Retinal pigment epithelial cell (primary cell): ENCODE measurements at regions not wholly inside any gene's neighbourhood (a gene's known extent, or its start where the extent isn't known, plus 50 kb on each side); places are given as distances from the start of the nearest gene placed in this dataset.
A peak's percentile ranks its signal among the peaks of the same experiment; 100 is the strongest.

Experiments
- DNase-seq: peaks from one replicate; pipeline ENCODE4 v3.0.0-alpha.2; 2010; ENCODE audit warnings: low read depth
- H3K4me3 ChIP-seq: 2 replicates; pipeline ENCODE4 v1.5.1; 2011; ENCODE audit warnings: mild to moderate bottlenecking, low read length, control low read depth, moderate library complexity
- CTCF ChIP-seq: conservative IDR thresholded peaks from 2 replicates; pipeline ENCODE4 v1.5.1; 2011; ENCODE audit warnings: low read depth, low read length, control low read depth, inconsistent platforms

DNA sequence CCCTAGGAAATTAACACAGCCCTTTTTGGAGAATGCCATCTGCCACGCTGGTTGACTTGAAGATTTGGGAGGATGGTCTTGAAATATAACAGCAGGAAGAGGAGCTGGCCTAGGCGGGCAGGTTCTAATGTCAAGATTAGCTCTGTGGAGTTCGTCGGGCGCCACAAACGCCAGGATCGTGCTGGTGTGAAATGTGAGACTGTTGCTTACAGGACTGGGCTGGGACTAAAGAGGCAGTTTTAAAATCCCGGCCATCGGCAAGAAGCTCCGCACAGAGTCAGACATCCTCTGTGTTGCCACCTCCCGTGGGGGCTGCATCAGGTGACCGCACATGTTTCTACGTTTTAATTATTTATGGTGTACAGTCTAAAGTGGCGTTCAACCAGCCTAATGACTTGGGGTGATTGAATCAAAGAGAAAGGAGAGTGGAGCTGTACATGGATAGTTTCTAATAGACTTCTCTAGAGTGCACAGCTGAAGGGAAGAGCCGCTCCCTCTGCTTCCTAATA is 99.4 kb upstream of the BCL11A start:
- DNase-seq = no peak
- H3K4me3 ChIP-seq = no peak overlapping the region
- no peak for TF ChIP-seq CTCF

GRCh38 chr2:60657673-60658072 is 98.4 kb upstream of the PAPOLG start:
- no peak for TF ChIP-seq CTCF
- H3K4me3 ChIP-seq = no peak overlapping the region
- no peak for DNase-seq

GRCh38 chr2:60659026-60659425 is 97.0 kb upstream of the PAPOLG start:
- peak; percentile 7 for TF ChIP-seq CTCF
- DNase-seq = no peak
- no peak overlapping the region for H3K4me3 ChIP-seq

GRCh38 chr2:60661073-60661738 is 94.9 kb upstream of the PAPOLG start:
- H3K4me3 ChIP-seq = no peak overlapping the region
- TF ChIP-seq CTCF = no peak
- no peak for DNase-seq

- DNase-seq = no peak
- H3K4me3 ChIP-seq = no peak overlapping the region
- no peak for TF ChIP-seq CTCF
Measured at GRCh38 chr2:60662781-60663180, 93.3 kb upstream of the PAPOLG start.

DNA sequence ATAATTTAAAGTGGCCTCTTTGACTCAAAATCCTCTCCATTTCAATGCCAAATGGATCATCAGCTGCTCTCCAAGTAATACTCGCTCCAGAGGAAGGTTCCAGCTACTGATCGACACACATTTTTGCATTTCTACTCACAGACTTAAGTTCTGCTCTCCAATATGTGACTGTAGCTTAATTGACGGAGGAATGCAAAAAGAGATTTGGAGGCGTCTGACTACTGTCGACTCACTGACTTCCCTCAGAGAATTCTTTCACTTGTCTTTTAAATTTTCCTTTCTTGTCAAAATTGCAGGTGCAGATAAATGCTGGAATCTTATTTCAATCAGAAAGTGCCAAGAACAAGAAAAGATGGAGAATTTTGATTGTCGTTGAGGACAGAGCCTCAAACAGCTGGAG is 84.1 kb upstream of the PAPOLG start:
- no peak for TF ChIP-seq CTCF
- DNase-seq = no peak
- no peak overlapping the region for H3K4me3 ChIP-seq

DNA sequence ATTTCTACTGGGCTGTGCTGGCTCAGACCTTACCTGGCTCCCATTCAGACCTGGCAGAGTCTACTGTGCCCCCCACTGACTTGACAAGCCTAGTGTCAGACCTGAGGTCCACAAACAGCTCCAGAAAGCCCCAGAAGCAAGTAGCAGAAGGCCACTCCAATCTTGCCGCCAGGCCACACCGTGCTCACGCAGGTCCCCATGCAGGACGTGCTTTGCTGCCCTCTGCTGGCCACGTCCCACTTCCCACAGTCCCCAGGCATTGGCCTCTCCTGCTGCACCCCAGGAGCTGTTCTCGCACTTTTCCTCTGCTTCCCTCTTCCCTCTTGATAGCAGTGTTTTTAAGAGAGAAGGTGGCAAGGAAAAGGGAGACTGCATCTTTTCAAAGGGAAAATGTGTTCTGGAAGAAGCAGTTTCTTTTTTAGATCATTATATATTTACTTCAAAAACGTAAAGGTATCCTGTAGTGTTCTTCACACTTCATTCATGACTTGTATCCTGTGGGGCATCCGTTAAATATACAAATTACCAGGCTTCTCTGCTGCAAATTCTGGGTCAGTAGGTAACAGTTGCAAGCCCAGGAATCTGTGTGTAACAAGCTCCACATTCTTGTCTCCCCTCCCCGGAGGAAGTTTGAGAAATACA is 81.4 kb upstream of the PAPOLG start:
- peak; percentile 97 for TF ChIP-seq CTCF
- no peak overlapping the region for H3K4me3 ChIP-seq
- peak; percentile 21 for DNase-seq
